IPS DF 4.7 (cell line): ENCODE measurements at regions not wholly inside any gene's neighbourhood (a gene's known extent, or its start where the extent isn't known, plus 50 kb on each side); places are given as distances from the start of the nearest gene placed in this dataset.
"Not testable (repeated sequence)": the region's sequence is repeated elsewhere in the genome, so short reads cannot be mapped to it uniquely, and the experiment has no call there.

Source experiments
- DNase-seq: peaks from one replicate; pipeline ENCODE4 v3.0.0-alpha.2; 2013; ENCODE audit warnings: low spot score; ENCODE audit errors: extremely low read depth

- no peak for DNase-seq
Measured at GRCh38 chr5:101260857-101261256, 357.8 kb upstream of the ST8SIA4 start.

- DNase-seq: no peak
Measured at GRCh38 chr5:101253096-101253495, 350.0 kb upstream of the ST8SIA4 start.

- DNase-seq: no peak
Measured at GRCh38 chr5:101244621-101245020, 341.5 kb upstream of the ST8SIA4 start.

GRCh38 chr5:101212942-101213514 lies 309.9 kb upstream of the ST8SIA4 start:
- no peak for DNase-seq

GRCh38 chr5:101206534-101206933 lies 303.5 kb upstream of the ST8SIA4 start:
- no peak for DNase-seq

GRCh38 chr5:101205065-101205464 lies 302.0 kb upstream of the ST8SIA4 start:
- not testable (repeated sequence) for DNase-seq

- not testable (repeated sequence) for DNase-seq
Measured at GRCh38 chr5:101180365-101180764, 277.3 kb upstream of the ST8SIA4 start.

- DNase-seq: no peak
Measured at GRCh38 chr5:101176605-101177004, 273.5 kb upstream of the ST8SIA4 start.

- DNase-seq: no peak
Measured at GRCh38 chr5:101174981-101175380, 271.9 kb upstream of the ST8SIA4 start.

- DNase-seq: no peak
Measured at GRCh38 chr5:101163088-101163487, 260.0 kb upstream of the ST8SIA4 start.

- no peak for DNase-seq
Measured at GRCh38 chr5:101160002-101160401, 256.9 kb upstream of the ST8SIA4 start.

- DNase-seq: no peak
Measured at GRCh38 chr5:101159006-101159405, 255.9 kb upstream of the ST8SIA4 start.

GRCh38 chr5:101153526-101153925 lies 250.4 kb upstream of the ST8SIA4 start:
- DNase-seq: no peak

GRCh38 chr5:101143526-101143925 lies 240.4 kb upstream of the ST8SIA4 start:
- no peak for DNase-seq

- DNase-seq: no peak
Measured at GRCh38 chr5:101142102-101142501, 239.0 kb upstream of the ST8SIA4 start.

GRCh38 chr5:101136454-101136853 lies 233.4 kb upstream of the ST8SIA4 start:
- no peak for DNase-seq

- no peak for DNase-seq
Measured at GRCh38 chr5:101123363-101123762, 220.3 kb upstream of the ST8SIA4 start.

- no peak for DNase-seq
Measured at GRCh38 chr5:101112645-101113044, 209.6 kb upstream of the ST8SIA4 start.

GRCh38 chr5:101103874-101104273 lies 200.8 kb upstream of the ST8SIA4 start:
- DNase-seq: no peak

GRCh38 chr5:101102506-101102905 lies 199.4 kb upstream of the ST8SIA4 start:
- DNase-seq: no peak

GRCh38 chr5:101091902-101092301 lies 188.8 kb upstream of the ST8SIA4 start:
- no peak for DNase-seq

GRCh38 chr5:101084353-101084752 lies 181.3 kb upstream of the ST8SIA4 start:
- no peak for DNase-seq

- no peak for DNase-seq
Measured at GRCh38 chr5:101080462-101081240, 177.6 kb upstream of the ST8SIA4 start.
